ENCODE measurements at regions not wholly inside any gene's neighbourhood (a gene's known extent, or its start where the extent isn't known, plus 50 kb on each side); places are given as distances from the start of the nearest gene placed in this dataset.

- H3K27ac ChIP-seq (ENCODE audit: low read depth, low read length) = no peak overlapping the region
- no peaks in the 10 kb centered on the region for H3K4me1 ChIP-seq (ENCODE audit: insufficient read depth, low read length)
- 72% methylated on average over 4 of the region's 4 CpGs for WGBS
- no peak overlapping the region for H3K4me3 ChIP-seq (ENCODE audit: low read length)
- H3K9ac ChIP-seq (ENCODE audit: low read depth, low read length) = no peak overlapping the region
- no peaks in the 10 kb centered on the region for H3K9me3 ChIP-seq (ENCODE audit: insufficient read depth, low read depth, low read length)
- no peaks in the 10 kb centered on the region for H3K27me3 ChIP-seq (ENCODE audit: insufficient read depth, low read length)
- no peaks in the 10 kb centered on the region for H3K36me3 ChIP-seq (ENCODE audit: insufficient read depth, low read length)
Measured at GRCh38 chr18:22605736-22606135, 188.0 kb upstream of the CTAGE1 start.

DNA sequence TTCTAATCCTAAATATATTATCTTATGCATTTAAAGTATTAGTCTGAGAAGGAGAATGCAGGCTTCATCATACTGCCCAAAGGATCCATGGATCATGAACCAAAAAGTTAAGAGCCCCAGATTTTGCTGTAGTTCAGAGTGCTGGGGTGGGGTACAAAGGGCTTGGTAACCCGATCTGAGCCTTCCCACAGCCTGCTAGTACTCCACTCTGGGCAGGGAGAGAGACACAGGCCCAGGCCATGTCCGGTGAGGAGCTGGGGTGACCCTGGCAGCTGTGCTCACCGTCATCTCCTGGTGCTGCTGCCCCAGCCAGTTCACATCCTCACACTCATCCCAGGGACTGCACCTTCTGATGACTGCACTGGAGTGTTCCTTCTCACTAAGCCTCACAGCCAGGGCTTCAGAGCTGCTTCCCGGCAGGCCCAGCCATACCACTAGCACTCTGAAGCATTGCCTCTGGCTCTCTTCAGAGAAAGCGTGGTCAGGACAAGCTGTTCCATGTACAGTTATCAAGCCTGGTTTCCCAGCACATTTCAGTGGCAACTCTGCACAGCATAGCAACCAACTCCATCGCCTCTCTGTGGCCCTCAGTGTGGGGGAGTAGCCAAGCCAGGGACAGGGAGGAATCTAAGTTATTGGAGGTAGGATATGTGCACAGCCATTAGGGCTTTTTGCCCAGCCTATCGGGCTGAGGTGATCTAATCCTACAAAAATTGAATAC is 189.0 kb upstream of the CTAGE1 start:
- Histone ChIP-seq H3K27ac (ENCODE audit: low read depth, low read length) (no peak overlapping the region), H3K9me3 (ENCODE audit: insufficient read depth, low read depth, low read length) (no peaks in the 10 kb centered on the region), H3K27me3 (ENCODE audit: insufficient read depth, low read length) (no peaks in the 10 kb centered on the region), H3K36me3 (ENCODE audit: insufficient read depth, low read length) (no peaks in the 10 kb centered on the region), H3K4me1 (ENCODE audit: insufficient read depth, low read length) (no peaks in the 10 kb centered on the region), H3K9ac (ENCODE audit: low read depth, low read length) (no peak overlapping the region), H3K4me3 (ENCODE audit: low read length) (no peak overlapping the region)
- 86% methylated on average over 7 of the region's 7 CpGs for WGBS

DNA sequence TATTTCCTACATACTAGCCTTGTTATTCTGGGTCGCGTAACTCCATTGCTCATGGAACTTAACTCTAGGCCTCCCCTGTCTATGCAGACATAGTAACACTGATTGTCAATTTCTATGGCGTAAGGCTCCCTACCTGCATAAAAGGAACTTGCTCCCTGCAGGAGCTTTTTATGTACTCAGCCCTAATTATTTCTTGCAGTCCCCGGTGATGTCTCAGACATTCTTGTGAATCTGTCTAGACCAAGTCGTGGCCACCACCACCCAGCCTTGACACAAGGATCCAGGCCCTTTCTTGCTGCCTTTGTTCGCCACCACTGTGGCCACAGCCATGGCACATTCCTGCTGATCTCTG is 189.5 kb upstream of the CTAGE1 start:
- H3K9ac ChIP-seq (ENCODE audit: low read depth, low read length) = no peak overlapping the region
- 90% methylated on average over 6 of the region's 6 CpGs for WGBS
- H3K36me3 ChIP-seq (ENCODE audit: insufficient read depth, low read length) = no peaks in the 10 kb centered on the region
- H3K4me3 ChIP-seq (ENCODE audit: low read length) = no peak overlapping the region
- no peak overlapping the region for H3K27ac ChIP-seq (ENCODE audit: low read depth, low read length)
- no peaks in the 10 kb centered on the region for H3K27me3 ChIP-seq (ENCODE audit: insufficient read depth, low read length)
- H3K9me3 ChIP-seq (ENCODE audit: insufficient read depth, low read depth, low read length) = no peaks in the 10 kb centered on the region
- H3K4me1 ChIP-seq (ENCODE audit: insufficient read depth, low read length) = no peaks in the 10 kb centered on the region

DNA sequence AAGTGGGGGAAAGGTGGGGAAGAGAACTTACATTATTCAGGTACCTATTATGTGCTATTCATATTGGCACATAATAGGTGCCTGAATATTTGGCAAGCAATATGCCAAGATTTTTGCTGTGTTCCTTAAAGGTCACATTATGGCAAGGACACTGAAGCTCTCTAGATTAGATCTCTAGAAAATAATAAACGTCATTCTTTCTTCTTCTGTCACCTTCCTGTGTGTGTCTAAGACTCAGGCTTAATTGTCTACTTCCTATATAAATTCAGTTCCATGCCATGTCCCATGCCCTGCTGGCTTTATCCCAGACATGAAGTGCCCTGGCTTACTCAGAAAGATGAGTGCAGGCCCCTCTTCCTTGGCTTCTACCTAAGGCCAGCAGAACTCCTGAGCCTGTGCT is 191.1 kb upstream of the CTAGE1 start:
- Histone ChIP-seq H3K4me1 (ENCODE audit: insufficient read depth, low read length) (no peaks in the 10 kb centered on the region), H3K4me3 (ENCODE audit: low read length) (no peak overlapping the region), H3K27ac (ENCODE audit: low read depth, low read length) (no peak overlapping the region), H3K9me3 (ENCODE audit: insufficient read depth, low read depth, low read length) (no peaks in the 10 kb centered on the region), H3K9ac (ENCODE audit: low read depth, low read length) (no peak overlapping the region), H3K36me3 (ENCODE audit: insufficient read depth, low read length) (no peaks in the 10 kb centered on the region), H3K27me3 (ENCODE audit: insufficient read depth, low read length) (no peaks in the 10 kb centered on the region)
- 91% methylated on average over 1 of the region's 1 CpG for WGBS

GRCh38 chr18:22609642-22610041 is 191.9 kb upstream of the CTAGE1 start:
- Histone ChIP-seq H3K9ac (ENCODE audit: low read depth, low read length) (no peak overlapping the region), H3K27me3 (ENCODE audit: insufficient read depth, low read length) (no peaks in the 10 kb centered on the region)
- 82% methylated on average over 5 of the region's 5 CpGs for whole genome bisulfite sequencing

GRCh38 chr18:22613058-22613690 is 195.5 kb upstream of the CTAGE1 start:
- Histone ChIP-seq H3K4me1 (ENCODE audit: insufficient read depth, low read length) (no peaks in the 10 kb centered on the region), H3K27ac (ENCODE audit: low read depth, low read length) (no peak overlapping the region), H3K9ac (ENCODE audit: low read depth, low read length) (no peak overlapping the region), H3K9me3 (ENCODE audit: insufficient read depth, low read depth, low read length) (no peaks in the 10 kb centered on the region), H3K36me3 (ENCODE audit: insufficient read depth, low read length) (no peaks in the 10 kb centered on the region), H3K4me3 (ENCODE audit: low read length) (no peak overlapping the region), H3K27me3 (ENCODE audit: insufficient read depth, low read length) (no peaks in the 10 kb centered on the region)
- WGBS = 94% methylated on average over 17 of the region's 18 CpGs

More at GRCh38 chr18:22609642-22610041, 191.9 kb upstream of the CTAGE1 start:
- no peaks in the 10 kb centered on the region for H3K36me3 ChIP-seq (ENCODE audit: insufficient read depth, low read length)
- H3K9me3 ChIP-seq (ENCODE audit: insufficient read depth, low read depth, low read length) = no peaks in the 10 kb centered on the region
- H3K4me1 ChIP-seq (ENCODE audit: insufficient read depth, low read length) = no peaks in the 10 kb centered on the region
- H3K27ac ChIP-seq (ENCODE audit: low read depth, low read length) = no peak overlapping the region
- no peak overlapping the region for H3K4me3 ChIP-seq (ENCODE audit: low read length)

- no peaks in the 10 kb centered on the region for H3K4me1 ChIP-seq (ENCODE audit: insufficient read depth, low read length)
- 93% methylated on average over 3 of the region's 3 CpGs for WGBS
- no peaks in the 10 kb centered on the region for H3K27me3 ChIP-seq (ENCODE audit: insufficient read depth, low read length)
- H3K9me3 ChIP-seq (ENCODE audit: insufficient read depth, low read depth, low read length) = no peaks in the 10 kb centered on the region
- no peak overlapping the region for H3K27ac ChIP-seq (ENCODE audit: low read depth, low read length)
- H3K36me3 ChIP-seq (ENCODE audit: insufficient read depth, low read length) = no peaks in the 10 kb centered on the region
- H3K4me3 ChIP-seq (ENCODE audit: low read length) = no peak overlapping the region
- H3K9ac ChIP-seq (ENCODE audit: low read depth, low read length) = no peak overlapping the region
Measured at GRCh38 chr18:22613788-22614187, 196.1 kb upstream of the CTAGE1 start.

GRCh38 chr18:22623513-22623912 is 205.8 kb upstream of the CTAGE1 start:
- 88% methylated on average over 3 of the region's 5 CpGs for WGBS
- no peak overlapping the region for H3K9ac ChIP-seq (ENCODE audit: low read depth, low read length)
- H3K4me1 ChIP-seq (ENCODE audit: insufficient read depth, low read length) = no peaks in the 10 kb centered on the region
- H3K36me3 ChIP-seq (ENCODE audit: insufficient read depth, low read length) = no peaks in the 10 kb centered on the region
- H3K27ac ChIP-seq (ENCODE audit: low read depth, low read length) = no peak overlapping the region
- no peak overlapping the region for H3K4me3 ChIP-seq (ENCODE audit: low read length)
- no peaks in the 10 kb centered on the region for H3K27me3 ChIP-seq (ENCODE audit: insufficient read depth, low read length)
- no peaks in the 10 kb centered on the region for H3K9me3 ChIP-seq (ENCODE audit: insufficient read depth, low read depth, low read length)

- 95% methylated on average over 2 of the region's 2 CpGs for WGBS
Measured at GRCh38 chr18:22624176-22624575, 206.5 kb upstream of the CTAGE1 start.

DNA sequence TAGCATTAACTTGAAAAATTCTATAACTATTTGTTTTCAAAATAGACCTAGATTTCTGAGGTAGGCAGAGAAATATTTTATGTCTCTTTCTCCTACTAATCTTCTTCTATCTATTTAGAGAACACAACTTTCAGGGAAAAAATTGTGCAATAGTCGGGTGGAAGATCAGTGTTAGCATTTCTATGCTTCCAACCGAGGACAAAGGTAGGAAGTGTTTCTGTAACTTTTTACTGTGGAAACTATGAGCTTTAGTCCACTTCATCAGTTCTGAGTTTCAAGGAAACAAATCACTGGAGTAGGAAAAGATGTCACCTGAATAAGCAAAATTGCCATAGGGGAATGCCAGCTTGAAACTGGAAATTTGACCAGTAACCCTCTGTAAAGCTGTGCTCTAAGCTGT is 207.7 kb upstream of the CTAGE1 start:
- Histone ChIP-seq H3K4me1 (ENCODE audit: insufficient read depth, low read length) (no peaks in the 10 kb centered on the region), H3K9ac (ENCODE audit: low read depth, low read length) (no peak overlapping the region), H3K27ac (ENCODE audit: low read depth, low read length) (no peak overlapping the region), H3K36me3 (ENCODE audit: insufficient read depth, low read length) (no peaks in the 10 kb centered on the region), H3K4me3 (ENCODE audit: low read length) (no peak overlapping the region), H3K27me3 (ENCODE audit: insufficient read depth, low read length) (no peaks in the 10 kb centered on the region), H3K9me3 (ENCODE audit: insufficient read depth, low read depth, low read length) (no peaks in the 10 kb centered on the region)
- 88% methylated on average over 2 of the region's 2 CpGs for WGBS

More at GRCh38 chr18:22624176-22624575, 206.5 kb upstream of the CTAGE1 start:
- no peaks in the 10 kb centered on the region for H3K27me3 ChIP-seq (ENCODE audit: insufficient read depth, low read length)
- H3K27ac ChIP-seq (ENCODE audit: low read depth, low read length) = no peak overlapping the region
- no peaks in the 10 kb centered on the region for H3K36me3 ChIP-seq (ENCODE audit: insufficient read depth, low read length)
- no peak overlapping the region for H3K9ac ChIP-seq (ENCODE audit: low read depth, low read length)
- no peak overlapping the region for H3K4me3 ChIP-seq (ENCODE audit: low read length)
- H3K4me1 ChIP-seq (ENCODE audit: insufficient read depth, low read length) = no peaks in the 10 kb centered on the region
- H3K9me3 ChIP-seq (ENCODE audit: insufficient read depth, low read depth, low read length) = no peaks in the 10 kb centered on the region

GRCh38 chr18:22626771-22627170 is 209.1 kb upstream of the CTAGE1 start:
- H3K27me3 ChIP-seq (ENCODE audit: insufficient read depth, low read length) = no peaks in the 10 kb centered on the region
- H3K9ac ChIP-seq (ENCODE audit: low read depth, low read length) = no peak overlapping the region
- 92% methylated on average over 3 of the region's 3 CpGs for WGBS
- no peaks in the 10 kb centered on the region for H3K36me3 ChIP-seq (ENCODE audit: insufficient read depth, low read length)
- no peak overlapping the region for H3K27ac ChIP-seq (ENCODE audit: low read depth, low read length)
- no peaks in the 10 kb centered on the region for H3K4me1 ChIP-seq (ENCODE audit: insufficient read depth, low read length)
- H3K4me3 ChIP-seq (ENCODE audit: low read length) = no peak overlapping the region
- no peaks in the 10 kb centered on the region for H3K9me3 ChIP-seq (ENCODE audit: insufficient read depth, low read depth, low read length)
